ENCODE measurements at regions not wholly inside any gene's neighbourhood (a gene's known extent, or its start where the extent isn't known, plus 50 kb on each side); places are given as distances from the start of the nearest gene placed in this dataset.

- no peak for TF ChIP-seq POLR2A (IDR thresholded peaks at IDR 0.05)
- no peak for TF ChIP-seq POLR2AphosphoS5 (IDR thresholded peaks at IDR 0.05)
- no peak for TF ChIP-seq CTCF (IDR thresholded peaks at IDR 0.05)
Measured at GRCh38 chr6:71602385-71603007, 283.9 kb upstream of the RIMS1 start.

All from prostate gland (tissue), 2 donors.